CD4-positive, alpha-beta T cell treated with Interleukin-21 for 1 hour (primary cell): ENCODE measurements at regions not wholly inside any gene's neighbourhood (a gene's known extent, or its start where the extent isn't known, plus 50 kb on each side); places are given as distances from the start of the nearest gene placed in this dataset.

Experiments
- DNase-seq: peaks from one replicate; pipeline ENCODE4 v3.0.0-alpha.2; 2020

GRCh38 chr11:109046284-109046992, 375.6 kb upstream of the C11orf87 start:
- DNase-seq = no peak

GRCh38 chr11:109048098-109048497, 373.9 kb upstream of the C11orf87 start:
- DNase-seq = no peak

GRCh38 chr11:109051200-109051599, 370.8 kb upstream of the C11orf87 start:
- DNase-seq = no peak

GRCh38 chr11:109059402-109059801, 362.6 kb upstream of the C11orf87 start:
- no peak for DNase-seq

GRCh38 chr11:109061394-109061793, 360.6 kb upstream of the C11orf87 start:
- no peak for DNase-seq

- no peak for DNase-seq
Measured at GRCh38 chr11:109062445-109062844, 359.5 kb upstream of the C11orf87 start.

GRCh38 chr11:109062871-109063270, 359.1 kb upstream of the C11orf87 start:
- DNase-seq = no peak

- peak; percentile 22 for DNase-seq
Measured at GRCh38 chr11:109064618-109065311, 357.2 kb upstream of the C11orf87 start.

- no peak for DNase-seq
Measured at GRCh38 chr11:109071262-109071661, 350.7 kb upstream of the C11orf87 start.

- DNase-seq = no peak
Measured at GRCh38 chr11:109071712-109072524, 350.1 kb upstream of the C11orf87 start.

- no peak for DNase-seq
Measured at GRCh38 chr11:109073032-109073822, 348.8 kb upstream of the C11orf87 start.

GRCh38 chr11:109075976-109076375, 346.0 kb upstream of the C11orf87 start:
- DNase-seq = no peak

GRCh38 chr11:109076870-109077269, 345.1 kb upstream of the C11orf87 start:
- no peak for DNase-seq

- DNase-seq = no peak
Measured at GRCh38 chr11:109077291-109077920, 344.6 kb upstream of the C11orf87 start.

GRCh38 chr11:109085708-109086373, 336.1 kb upstream of the C11orf87 start:
- DNase-seq = no peak

- DNase-seq = no peak
Measured at GRCh38 chr11:109086931-109087330, 335.1 kb upstream of the C11orf87 start.

GRCh38 chr11:109088086-109088485, 333.9 kb upstream of the C11orf87 start:
- no peak for DNase-seq

- no peak for DNase-seq
Measured at GRCh38 chr11:109089144-109089543, 332.8 kb upstream of the C11orf87 start.

- no peak for DNase-seq
Measured at GRCh38 chr11:109093354-109093753, 328.6 kb upstream of the C11orf87 start.

- no peak for DNase-seq
Measured at GRCh38 chr11:109096266-109096665, 325.7 kb upstream of the C11orf87 start.

GRCh38 chr11:109106151-109106906, 315.7 kb upstream of the C11orf87 start:
- DNase-seq = no peak
